ENCODE measurements at regions not wholly inside any gene's neighbourhood (a gene's known extent, or its start where the extent isn't known, plus 50 kb on each side); places are given as distances from the start of the nearest gene placed in this dataset.

DNA sequence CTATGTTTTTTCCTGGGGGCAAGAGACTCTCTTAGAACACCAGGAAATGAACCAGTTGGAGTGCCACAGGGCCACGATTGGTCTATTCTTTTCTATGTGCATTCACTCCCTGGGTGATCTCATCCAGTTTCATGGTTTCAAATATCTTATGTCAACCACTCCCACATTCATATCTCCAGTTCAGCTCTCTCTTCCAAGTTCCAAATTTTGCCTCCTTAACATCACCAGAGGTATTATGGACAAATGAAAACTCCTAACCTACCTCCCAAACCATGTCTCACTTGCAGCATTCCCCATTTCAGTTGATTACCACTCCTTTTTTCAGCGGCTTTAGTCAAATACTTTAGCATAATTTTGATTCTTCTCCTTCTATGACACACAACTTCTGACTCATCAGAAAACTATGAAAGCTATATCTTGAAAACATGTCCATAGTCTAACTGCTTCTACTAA is 203.1 kb upstream of the SEMA6D start:
- TF ChIP-seq SIN3A (IDR thresholded peaks at IDR 0.05; ENCODE audit: borderline replicate concordance, insufficient read depth, low read length) (no peak), TAF1 (IDR thresholded peaks at IDR 0.05; ENCODE audit: borderline replicate concordance, insufficient read depth, low read length) (no peak), POLR2AphosphoS5 (IDR thresholded peaks at IDR 0.05; ENCODE audit: low read depth, low read length) (no peak)
- TF ChIP-seq, protein P1, sequence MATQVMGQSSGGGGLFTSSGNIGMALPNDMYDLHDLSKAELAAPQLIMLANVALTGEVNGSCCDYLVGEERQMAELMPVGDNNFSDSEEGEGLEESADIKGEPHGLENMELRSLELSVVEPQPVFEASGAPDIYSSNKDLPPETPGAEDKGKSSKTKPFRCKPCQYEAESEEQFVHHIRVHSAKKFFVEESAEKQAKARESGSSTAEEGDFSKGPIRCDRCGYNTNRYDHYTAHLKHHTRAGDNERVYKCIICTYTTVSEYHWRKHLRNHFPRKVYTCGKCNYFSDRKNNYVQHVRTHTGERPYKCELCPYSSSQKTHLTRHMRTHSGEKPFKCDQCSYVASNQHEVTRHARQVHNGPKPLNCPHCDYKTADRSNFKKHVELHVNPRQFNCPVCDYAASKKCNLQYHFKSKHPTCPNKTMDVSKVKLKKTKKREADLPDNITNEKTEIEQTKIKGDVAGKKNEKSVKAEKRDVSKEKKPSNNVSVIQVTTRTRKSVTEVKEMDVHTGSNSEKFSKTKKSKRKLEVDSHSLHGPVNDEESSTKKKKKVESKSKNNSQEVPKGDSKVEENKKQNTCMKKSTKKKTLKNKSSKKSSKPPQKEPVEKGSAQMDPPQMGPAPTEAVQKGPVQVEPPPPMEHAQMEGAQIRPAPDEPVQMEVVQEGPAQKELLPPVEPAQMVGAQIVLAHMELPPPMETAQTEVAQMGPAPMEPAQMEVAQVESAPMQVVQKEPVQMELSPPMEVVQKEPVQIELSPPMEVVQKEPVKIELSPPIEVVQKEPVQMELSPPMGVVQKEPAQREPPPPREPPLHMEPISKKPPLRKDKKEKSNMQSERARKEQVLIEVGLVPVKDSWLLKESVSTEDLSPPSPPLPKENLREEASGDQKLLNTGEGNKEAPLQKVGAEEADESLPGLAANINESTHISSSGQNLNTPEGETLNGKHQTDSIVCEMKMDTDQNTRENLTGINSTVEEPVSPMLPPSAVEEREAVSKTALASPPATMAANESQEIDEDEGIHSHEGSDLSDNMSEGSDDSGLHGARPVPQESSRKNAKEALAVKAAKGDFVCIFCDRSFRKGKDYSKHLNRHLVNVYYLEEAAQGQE (IDR thresholded peaks at IDR 0.05; ENCODE audit: insufficient read depth in 1 of 2, low read depth in 2 of 2, low read length in 2 of 2) = no peak
